ENCODE measurements at regions not wholly inside any gene's neighbourhood (a gene's known extent, or its start where the extent isn't known, plus 50 kb on each side); places are given as distances from the start of the nearest gene placed in this dataset.

DNA sequence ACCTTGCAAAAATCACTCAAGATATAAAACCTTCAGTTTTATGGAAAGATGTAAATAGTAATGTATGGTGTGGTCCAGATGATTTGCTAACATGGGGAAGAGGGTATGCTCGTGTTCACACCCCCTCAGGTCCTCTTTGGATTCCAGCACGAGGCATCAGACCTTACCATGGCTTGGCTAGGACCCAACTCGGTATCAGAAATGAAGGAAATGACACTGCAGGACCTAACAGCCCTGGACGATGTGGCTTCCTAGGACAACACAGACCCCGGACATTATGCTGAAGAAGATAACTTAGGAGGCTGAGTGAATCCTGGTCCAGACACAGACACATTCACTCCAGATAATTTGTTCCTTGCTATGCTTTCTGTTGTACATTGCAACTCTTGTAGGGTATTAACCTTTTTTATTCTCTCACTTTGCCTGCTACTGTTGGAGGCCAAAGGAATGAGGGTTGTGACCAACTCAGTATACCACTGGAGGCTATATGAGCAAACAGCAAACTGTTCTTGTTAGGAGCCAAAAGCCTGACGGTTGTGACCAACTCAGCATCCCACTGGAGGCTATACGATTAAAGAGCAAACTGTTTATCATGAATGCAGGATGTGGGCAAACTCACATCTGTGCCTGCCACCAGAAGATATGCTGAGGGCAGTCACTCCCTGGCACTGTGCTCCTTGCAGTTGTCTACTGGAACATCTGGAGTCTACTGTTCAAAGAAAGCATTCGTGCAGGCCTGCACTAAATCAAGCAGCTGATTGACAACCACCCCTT lies 121.7 kb downstream of the ZNF429 start:
- Histone ChIP-seq H3K27ac (ENCODE audit: extremely low read depth, low read depth, low read length) (no peak overlapping the region), H3K36me3 (ENCODE audit: control insufficient read depth in 2 of 2, insufficient read depth in 1 of 2, low read length in 2 of 2) (no peaks in the 10 kb centered on the region), H3K9me3 (ENCODE audit: control insufficient read depth, insufficient read depth, low read depth, low read length) (no peaks in the 10 kb centered on the region), H3K4me1 (ENCODE audit: control insufficient read depth, insufficient read depth, low read length) (no peaks in the 10 kb centered on the region), H3K4me3 (ENCODE audit: low read depth, low read length) (no peak overlapping the region)
- ChIA-PET POLR2A (no interaction called here), CTCF (no interaction called here)
- TF ChIP-seq ZFHX2 (tag by site-specific recombination; conservative IDR thresholded peaks at IDR 0.05): no peak
- TF ChIP-seq, protein P1, sequence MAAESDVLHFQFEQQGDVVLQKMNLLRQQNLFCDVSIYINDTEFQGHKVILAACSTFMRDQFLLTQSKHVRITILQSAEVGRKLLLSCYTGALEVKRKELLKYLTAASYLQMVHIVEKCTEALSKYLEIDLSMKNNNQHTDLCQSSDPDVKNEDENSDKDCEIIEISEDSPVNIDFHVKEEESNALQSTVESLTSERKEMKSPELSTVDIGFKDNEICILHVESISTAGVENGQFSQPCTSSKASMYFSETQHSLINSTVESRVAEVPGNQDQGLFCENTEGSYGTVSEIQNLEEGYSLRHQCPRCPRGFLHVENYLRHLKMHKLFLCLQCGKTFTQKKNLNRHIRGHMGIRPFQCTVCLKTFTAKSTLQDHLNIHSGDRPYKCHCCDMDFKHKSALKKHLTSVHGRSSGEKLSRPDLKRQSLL (tag by site-specific recombination; IDR thresholded peaks at IDR 0.05): no peak
- TF ChIP-seq ZNF843 (tag by site-specific recombination; IDR thresholded peaks at IDR 0.05): no peak
- TF ChIP-seq, protein P2, sequence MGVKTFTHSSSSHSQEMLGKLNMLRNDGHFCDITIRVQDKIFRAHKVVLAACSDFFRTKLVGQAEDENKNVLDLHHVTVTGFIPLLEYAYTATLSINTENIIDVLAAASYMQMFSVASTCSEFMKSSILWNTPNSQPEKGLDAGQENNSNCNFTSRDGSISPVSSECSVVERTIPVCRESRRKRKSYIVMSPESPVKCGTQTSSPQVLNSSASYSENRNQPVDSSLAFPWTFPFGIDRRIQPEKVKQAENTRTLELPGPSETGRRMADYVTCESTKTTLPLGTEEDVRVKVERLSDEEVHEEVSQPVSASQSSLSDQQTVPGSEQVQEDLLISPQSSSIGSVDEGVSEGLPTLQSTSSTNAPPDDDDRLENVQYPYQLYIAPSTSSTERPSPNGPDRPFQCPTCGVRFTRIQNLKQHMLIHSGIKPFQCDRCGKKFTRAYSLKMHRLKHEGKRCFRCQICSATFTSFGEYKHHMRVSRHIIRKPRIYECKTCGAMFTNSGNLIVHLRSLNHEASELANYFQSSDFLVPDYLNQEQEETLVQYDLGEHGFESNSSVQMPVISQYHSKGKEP (tag by site-specific recombination; IDR thresholded peaks at IDR 0.05): no peak
- TF ChIP-seq, protein P3, sequence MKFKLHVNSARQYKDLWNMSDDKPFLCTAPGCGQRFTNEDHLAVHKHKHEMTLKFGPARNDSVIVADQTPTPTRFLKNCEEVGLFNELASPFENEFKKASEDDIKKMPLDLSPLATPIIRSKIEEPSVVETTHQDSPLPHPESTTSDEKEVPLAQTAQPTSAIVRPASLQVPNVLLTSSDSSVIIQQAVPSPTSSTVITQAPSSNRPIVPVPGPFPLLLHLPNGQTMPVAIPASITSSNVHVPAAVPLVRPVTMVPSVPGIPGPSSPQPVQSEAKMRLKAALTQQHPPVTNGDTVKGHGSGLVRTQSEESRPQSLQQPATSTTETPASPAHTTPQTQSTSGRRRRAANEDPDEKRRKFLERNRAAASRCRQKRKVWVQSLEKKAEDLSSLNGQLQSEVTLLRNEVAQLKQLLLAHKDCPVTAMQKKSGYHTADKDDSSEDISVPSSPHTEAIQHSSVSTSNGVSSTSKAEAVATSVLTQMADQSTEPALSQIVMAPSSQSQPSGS (tag by site-specific recombination; IDR thresholded peaks at IDR 0.05; ENCODE audit: low read depth): no peak
- no peak for TF ChIP-seq ZNF175 (tag by site-specific recombination; IDR thresholded peaks at IDR 0.05)
- TF ChIP-seq KLF7 (tag by site-specific recombination; IDR thresholded peaks at IDR 0.05; ENCODE audit: borderline replicate concordance): no peak
- TF ChIP-seq, protein P4, sequence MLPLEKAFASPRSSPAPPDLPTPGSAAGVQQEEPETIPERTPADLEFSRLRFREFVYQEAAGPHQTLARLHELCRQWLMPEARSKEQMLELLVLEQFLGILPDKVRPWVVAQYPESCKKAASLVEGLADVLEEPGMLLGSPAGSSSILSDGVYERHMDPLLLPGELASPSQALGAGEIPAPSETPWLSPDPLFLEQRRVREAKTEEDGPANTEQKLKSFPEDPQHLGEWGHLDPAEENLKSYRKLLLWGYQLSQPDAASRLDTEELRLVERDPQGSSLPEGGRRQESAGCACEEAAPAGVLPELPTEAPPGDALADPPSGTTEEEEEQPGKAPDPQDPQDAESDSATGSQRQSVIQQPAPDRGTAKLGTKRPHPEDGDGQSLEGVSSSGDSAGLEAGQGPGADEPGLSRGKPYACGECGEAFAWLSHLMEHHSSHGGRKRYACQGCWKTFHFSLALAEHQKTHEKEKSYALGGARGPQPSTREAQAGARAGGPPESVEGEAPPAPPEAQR (tag by site-specific recombination; IDR thresholded peaks at IDR 0.05): no peak
- TF ChIP-seq, protein P5, sequence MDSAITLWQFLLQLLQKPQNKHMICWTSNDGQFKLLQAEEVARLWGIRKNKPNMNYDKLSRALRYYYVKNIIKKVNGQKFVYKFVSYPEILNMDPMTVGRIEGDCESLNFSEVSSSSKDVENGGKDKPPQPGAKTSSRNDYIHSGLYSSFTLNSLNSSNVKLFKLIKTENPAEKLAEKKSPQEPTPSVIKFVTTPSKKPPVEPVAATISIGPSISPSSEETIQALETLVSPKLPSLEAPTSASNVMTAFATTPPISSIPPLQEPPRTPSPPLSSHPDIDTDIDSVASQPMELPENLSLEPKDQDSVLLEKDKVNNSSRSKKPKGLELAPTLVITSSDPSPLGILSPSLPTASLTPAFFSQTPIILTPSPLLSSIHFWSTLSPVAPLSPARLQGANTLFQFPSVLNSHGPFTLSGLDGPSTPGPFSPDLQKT (IDR thresholded peaks at IDR 0.05; ENCODE audit: borderline replicate concordance, low read depth, low read length): no peak
- no peak for TF ChIP-seq PRDM1 (tag by site-specific recombination; IDR thresholded peaks at IDR 0.05)
- TF ChIP-seq, protein P6, sequence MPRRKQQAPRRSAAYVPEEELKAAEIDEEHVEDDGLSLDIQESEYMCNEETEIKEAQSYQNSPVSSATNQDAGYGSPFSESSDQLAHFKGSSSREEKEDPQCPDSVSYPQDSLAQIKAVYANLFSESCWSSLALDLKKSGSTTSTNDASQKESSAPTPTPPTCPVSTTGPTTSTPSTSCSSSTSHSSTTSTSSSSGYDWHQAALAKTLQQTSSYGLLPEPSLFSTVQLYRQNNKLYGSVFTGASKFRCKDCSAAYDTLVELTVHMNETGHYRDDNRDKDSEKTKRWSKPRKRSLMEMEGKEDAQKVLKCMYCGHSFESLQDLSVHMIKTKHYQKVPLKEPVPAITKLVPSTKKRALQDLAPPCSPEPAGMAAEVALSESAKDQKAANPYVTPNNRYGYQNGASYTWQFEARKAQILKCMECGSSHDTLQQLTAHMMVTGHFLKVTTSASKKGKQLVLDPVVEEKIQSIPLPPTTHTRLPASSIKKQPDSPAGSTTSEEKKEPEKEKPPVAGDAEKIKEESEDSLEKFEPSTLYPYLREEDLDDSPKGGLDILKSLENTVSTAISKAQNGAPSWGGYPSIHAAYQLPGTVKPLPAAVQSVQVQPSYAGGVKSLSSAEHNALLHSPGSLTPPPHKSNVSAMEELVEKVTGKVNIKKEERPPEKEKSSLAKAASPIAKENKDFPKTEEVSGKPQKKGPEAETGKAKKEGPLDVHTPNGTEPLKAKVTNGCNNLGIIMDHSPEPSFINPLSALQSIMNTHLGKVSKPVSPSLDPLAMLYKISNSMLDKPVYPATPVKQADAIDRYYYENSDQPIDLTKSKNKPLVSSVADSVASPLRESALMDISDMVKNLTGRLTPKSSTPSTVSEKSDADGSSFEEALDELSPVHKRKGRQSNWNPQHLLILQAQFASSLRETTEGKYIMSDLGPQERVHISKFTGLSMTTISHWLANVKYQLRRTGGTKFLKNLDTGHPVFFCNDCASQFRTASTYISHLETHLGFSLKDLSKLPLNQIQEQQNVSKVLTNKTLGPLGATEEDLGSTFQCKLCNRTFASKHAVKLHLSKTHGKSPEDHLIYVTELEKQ (tag by site-specific recombination; IDR thresholded peaks at IDR 0.05; ENCODE audit: borderline replicate concordance): no peak
- TF ChIP-seq, protein P7, sequence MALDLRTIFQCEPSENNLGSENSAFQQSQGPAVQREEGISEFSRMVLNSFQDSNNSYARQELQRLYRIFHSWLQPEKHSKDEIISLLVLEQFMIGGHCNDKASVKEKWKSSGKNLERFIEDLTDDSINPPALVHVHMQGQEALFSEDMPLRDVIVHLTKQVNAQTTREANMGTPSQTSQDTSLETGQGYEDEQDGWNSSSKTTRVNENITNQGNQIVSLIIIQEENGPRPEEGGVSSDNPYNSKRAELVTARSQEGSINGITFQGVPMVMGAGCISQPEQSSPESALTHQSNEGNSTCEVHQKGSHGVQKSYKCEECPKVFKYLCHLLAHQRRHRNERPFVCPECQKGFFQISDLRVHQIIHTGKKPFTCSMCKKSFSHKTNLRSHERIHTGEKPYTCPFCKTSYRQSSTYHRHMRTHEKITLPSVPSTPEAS (tag by site-specific recombination; IDR thresholded peaks at IDR 0.05): no peak
- no peak for TF ChIP-seq ZFP37 (tag by site-specific recombination; IDR thresholded peaks at IDR 0.05)
- TF ChIP-seq, protein P8, sequence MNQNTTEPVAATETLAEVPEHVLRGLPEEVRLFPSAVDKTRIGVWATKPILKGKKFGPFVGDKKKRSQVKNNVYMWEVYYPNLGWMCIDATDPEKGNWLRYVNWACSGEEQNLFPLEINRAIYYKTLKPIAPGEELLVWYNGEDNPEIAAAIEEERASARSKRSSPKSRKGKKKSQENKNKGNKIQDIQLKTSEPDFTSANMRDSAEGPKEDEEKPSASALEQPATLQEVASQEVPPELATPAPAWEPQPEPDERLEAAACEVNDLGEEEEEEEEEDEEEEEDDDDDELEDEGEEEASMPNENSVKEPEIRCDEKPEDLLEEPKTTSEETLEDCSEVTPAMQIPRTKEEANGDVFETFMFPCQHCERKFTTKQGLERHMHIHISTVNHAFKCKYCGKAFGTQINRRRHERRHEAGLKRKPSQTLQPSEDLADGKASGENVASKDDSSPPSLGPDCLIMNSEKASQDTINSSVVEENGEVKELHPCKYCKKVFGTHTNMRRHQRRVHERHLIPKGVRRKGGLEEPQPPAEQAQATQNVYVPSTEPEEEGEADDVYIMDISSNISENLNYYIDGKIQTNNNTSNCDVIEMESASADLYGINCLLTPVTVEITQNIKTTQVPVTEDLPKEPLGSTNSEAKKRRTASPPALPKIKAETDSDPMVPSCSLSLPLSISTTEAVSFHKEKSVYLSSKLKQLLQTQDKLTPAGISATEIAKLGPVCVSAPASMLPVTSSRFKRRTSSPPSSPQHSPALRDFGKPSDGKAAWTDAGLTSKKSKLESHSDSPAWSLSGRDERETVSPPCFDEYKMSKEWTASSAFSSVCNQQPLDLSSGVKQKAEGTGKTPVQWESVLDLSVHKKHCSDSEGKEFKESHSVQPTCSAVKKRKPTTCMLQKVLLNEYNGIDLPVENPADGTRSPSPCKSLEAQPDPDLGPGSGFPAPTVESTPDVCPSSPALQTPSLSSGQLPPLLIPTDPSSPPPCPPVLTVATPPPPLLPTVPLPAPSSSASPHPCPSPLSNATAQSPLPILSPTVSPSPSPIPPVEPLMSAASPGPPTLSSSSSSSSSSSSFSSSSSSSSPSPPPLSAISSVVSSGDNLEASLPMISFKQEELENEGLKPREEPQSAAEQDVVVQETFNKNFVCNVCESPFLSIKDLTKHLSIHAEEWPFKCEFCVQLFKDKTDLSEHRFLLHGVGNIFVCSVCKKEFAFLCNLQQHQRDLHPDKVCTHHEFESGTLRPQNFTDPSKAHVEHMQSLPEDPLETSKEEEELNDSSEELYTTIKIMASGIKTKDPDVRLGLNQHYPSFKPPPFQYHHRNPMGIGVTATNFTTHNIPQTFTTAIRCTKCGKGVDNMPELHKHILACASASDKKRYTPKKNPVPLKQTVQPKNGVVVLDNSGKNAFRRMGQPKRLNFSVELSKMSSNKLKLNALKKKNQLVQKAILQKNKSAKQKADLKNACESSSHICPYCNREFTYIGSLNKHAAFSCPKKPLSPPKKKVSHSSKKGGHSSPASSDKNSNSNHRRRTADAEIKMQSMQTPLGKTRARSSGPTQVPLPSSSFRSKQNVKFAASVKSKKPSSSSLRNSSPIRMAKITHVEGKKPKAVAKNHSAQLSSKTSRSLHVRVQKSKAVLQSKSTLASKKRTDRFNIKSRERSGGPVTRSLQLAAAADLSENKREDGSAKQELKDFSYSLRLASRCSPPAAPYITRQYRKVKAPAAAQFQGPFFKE (tag by site-specific recombination; IDR thresholded peaks at IDR 0.05; ENCODE audit: borderline replicate concordance): no peak
- TF ChIP-seq, protein P9, sequence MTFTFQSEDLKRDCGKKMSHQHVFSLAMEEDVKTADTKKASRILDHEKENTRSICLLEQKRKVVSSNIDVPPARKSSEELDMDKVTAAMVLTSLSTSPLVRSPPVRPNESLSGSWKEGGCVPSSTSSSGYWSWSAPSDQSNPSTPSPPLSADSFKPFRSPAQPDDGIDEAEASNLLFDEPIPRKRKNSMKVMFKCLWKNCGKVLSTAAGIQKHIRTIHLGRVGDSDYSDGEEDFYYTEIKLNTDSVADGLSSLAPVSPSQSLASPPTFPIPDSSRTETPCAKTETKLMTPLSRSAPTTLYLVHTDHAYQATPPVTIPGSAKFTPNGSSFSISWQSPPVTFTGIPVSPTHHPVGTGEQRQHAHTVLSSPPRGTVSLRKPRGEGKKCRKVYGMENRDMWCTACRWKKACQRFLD (tag by site-specific recombination; IDR thresholded peaks at IDR 0.05): no peak
- TF ChIP-seq ZNF747 (tag by site-specific recombination; IDR thresholded peaks at IDR 0.05): no peak
- TF ChIP-seq REPIN1 (tag by site-specific recombination; IDR thresholded peaks at IDR 0.05; ENCODE audit: low read depth): no peak
